GM23338 (cell line): ENCODE measurements at regions not wholly inside any gene's neighbourhood (a gene's known extent, or its start where the extent isn't known, plus 50 kb on each side); places are given as distances from the start of the nearest gene placed in this dataset.

Experiments used
- ATAC-seq: fragments of 200-7000 bp; cut with Tn5 transposase; 3 replicates; pipeline ENCODE4 v1.9.1; 2020
- DNase-seq: peaks from one replicate; pipeline ENCODE4 v3.0.0-alpha.2; 2015; ENCODE audit warnings: low spot score
- H2AFZ ChIP-seq: fragments of 200-600 bp; sonication (generic); 2 replicates; pipeline ENCODE4 v1.8.0; 2016; ENCODE audit warnings: antibody characterized with exemption, mild to moderate bottlenecking, moderate library complexity
- H3F3A ChIP-seq: fragments of 200-600 bp; sonication (generic); replicated peaks from 2 replicates; pipeline ENCODE4 v1.8.0; 2017; ENCODE audit warnings: antibody characterized with exemption, mixed run types, low read depth
- H3K27ac ChIP-seq: fragments of 200-600 bp; sonication (generic); 2 replicates; pipeline ENCODE4 v1.6.1; 2016; ENCODE audit warnings: low read depth
- H3K27me3 ChIP-seq: fragments of 200-600 bp; sonication (generic); 2 replicates; pipeline ENCODE4 v1.8.0; 2016; ENCODE audit warnings: mild to moderate bottlenecking, mixed run types, moderate library complexity; ENCODE audit not compliant: insufficient read depth
- H3K36me3 ChIP-seq: fragments of 200-600 bp; sonication (generic); 2 replicates; pipeline ENCODE4 v1.8.0; 2016; ENCODE audit warnings: mild to moderate bottlenecking; ENCODE audit not compliant: insufficient read depth
- H3K4me1 ChIP-seq: fragments of 200-600 bp; sonication (generic); 2 replicates; pipeline ENCODE4 v1.8.0; 2016; ENCODE audit warnings: mild to moderate bottlenecking, moderate library complexity; ENCODE audit not compliant: insufficient read depth
- H3K4me2 ChIP-seq: fragments of 200-600 bp; sonication (generic); 2 replicates; pipeline ENCODE4 v1.7.1; 2017; ENCODE audit warnings: mixed run types
- H3K4me3 ChIP-seq: fragments of 200-600 bp; sonication (generic); 2 replicates; pipeline ENCODE4 v1.6.1; 2016; ENCODE audit warnings: mixed run types
- H3K79me2 ChIP-seq: fragments of 200-600 bp; sonication (generic); replicated peaks from 2 replicates; pipeline ENCODE4 v1.8.0; 2017; ENCODE audit warnings: mild to moderate bottlenecking; ENCODE audit not compliant: insufficient read depth
- H3K9me2 ChIP-seq: fragments of 200-600 bp; sonication (generic); 2 replicates; pipeline ENCODE4 v1.8.0; 2017; ENCODE audit not compliant: insufficient read depth
- H4K20me1 ChIP-seq: fragments of 200-600 bp; sonication (generic); replicated peaks from 2 replicates; pipeline ENCODE4 v1.8.0; 2017; ENCODE audit warnings: mild to moderate bottlenecking; ENCODE audit not compliant: insufficient read depth
- H3K27ac Mint-ChIP-seq: 2 replicates; pipeline ENCODE4 v1.8.0; 2020; ENCODE audit warnings: inconsistent platforms, mild to moderate bottlenecking, moderate library complexity, mixed read lengths
- H3K27me3 Mint-ChIP-seq: 3 replicates; pipeline ENCODE4 v1.8.0; 2022; ENCODE audit warnings: low read depth, mild to moderate bottlenecking, moderate library complexity, mixed read lengths, inconsistent platforms; ENCODE audit not compliant: insufficient read depth, poor library complexity
- H3K36me3 Mint-ChIP-seq: 3 replicates; pipeline ENCODE4 v1.8.0; 2021; ENCODE audit warnings: low read depth, mild to moderate bottlenecking, inconsistent platforms, moderate library complexity, mixed read lengths
- H3K4me1 Mint-ChIP-seq: 3 replicates; pipeline ENCODE4 v1.8.0; 2020; ENCODE audit warnings: mild to moderate bottlenecking, inconsistent platforms, mixed read lengths
- H3K4me3 Mint-ChIP-seq: 3 replicates; pipeline ENCODE4 v1.8.0; 2021; ENCODE audit warnings: moderate library complexity, mild to moderate bottlenecking, inconsistent platforms, mixed read lengths
- H3K9me3 Mint-ChIP-seq: 3 replicates; pipeline ENCODE4 v1.8.0; 2020; ENCODE audit warnings: moderate library complexity, mild to moderate bottlenecking, inconsistent platforms, mixed read lengths
- CREB1 ChIP-seq: fragments of 250-450 bp; sonication (Bioruptor Pico); IDR thresholded peaks from 2 replicates; pipeline ENCODE4 v1.5.0; 2020; ENCODE audit warnings: low read depth, mild to moderate bottlenecking, moderate library complexity
- EZH2phosphoT487 ChIP-seq: fragments of 200-600 bp; sonication (generic); IDR thresholded peaks from one replicate; pipeline ENCODE4 v1.8.1; 2018; ENCODE audit warnings: antibody characterized with exemption; ENCODE audit not compliant: unreplicated experiment
- STAT1 ChIP-seq: IDR thresholded peaks from one replicate; pipeline ENCODE4 v1.6.1; 2016; ENCODE audit warnings: antibody characterized with exemption; ENCODE audit not compliant: unreplicated experiment
- TF ChIP-seq, protein P1 (sequence below): IDR thresholded peaks from one replicate; pipeline ENCODE4 v1.6.1; 2018; ENCODE audit warnings: antibody characterized with exemption; ENCODE audit not compliant: unreplicated experiment
- TF ChIP-seq, protein P2 (sequence below): fragments of 250-450 bp; sonication (Bioruptor Pico); IDR thresholded peaks from 2 replicates; pipeline ENCODE4 v1.5.0; 2020; ENCODE audit warnings: mild to moderate bottlenecking, moderate library complexity

DNA sequence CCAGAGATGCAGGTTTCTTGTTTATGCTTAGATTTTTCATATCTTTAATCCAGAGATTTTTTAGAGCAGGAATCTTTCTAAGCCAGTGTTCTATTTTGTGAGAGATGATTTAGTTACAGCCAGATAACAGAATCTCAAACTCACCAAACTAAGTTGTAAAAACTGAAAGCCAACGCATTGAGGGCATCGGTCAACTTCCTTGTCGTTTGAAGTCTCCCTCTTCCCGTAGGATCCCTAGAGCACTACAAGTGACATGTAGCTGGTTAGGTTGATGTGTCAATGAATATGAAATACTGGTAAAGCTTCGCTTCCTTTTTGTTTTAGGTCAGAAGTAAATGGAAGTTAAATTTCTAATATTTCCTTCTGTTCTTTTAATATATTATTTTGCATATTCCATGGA, 139.6 kb downstream of the YIPF5 start (continued):
- TF ChIP-seq STAT1 (no peak), CREB1 (CRISPR knock-in tag) (no peak), EZH2phosphoT487 (no peak)
- TF ChIP-seq, protein P1, sequence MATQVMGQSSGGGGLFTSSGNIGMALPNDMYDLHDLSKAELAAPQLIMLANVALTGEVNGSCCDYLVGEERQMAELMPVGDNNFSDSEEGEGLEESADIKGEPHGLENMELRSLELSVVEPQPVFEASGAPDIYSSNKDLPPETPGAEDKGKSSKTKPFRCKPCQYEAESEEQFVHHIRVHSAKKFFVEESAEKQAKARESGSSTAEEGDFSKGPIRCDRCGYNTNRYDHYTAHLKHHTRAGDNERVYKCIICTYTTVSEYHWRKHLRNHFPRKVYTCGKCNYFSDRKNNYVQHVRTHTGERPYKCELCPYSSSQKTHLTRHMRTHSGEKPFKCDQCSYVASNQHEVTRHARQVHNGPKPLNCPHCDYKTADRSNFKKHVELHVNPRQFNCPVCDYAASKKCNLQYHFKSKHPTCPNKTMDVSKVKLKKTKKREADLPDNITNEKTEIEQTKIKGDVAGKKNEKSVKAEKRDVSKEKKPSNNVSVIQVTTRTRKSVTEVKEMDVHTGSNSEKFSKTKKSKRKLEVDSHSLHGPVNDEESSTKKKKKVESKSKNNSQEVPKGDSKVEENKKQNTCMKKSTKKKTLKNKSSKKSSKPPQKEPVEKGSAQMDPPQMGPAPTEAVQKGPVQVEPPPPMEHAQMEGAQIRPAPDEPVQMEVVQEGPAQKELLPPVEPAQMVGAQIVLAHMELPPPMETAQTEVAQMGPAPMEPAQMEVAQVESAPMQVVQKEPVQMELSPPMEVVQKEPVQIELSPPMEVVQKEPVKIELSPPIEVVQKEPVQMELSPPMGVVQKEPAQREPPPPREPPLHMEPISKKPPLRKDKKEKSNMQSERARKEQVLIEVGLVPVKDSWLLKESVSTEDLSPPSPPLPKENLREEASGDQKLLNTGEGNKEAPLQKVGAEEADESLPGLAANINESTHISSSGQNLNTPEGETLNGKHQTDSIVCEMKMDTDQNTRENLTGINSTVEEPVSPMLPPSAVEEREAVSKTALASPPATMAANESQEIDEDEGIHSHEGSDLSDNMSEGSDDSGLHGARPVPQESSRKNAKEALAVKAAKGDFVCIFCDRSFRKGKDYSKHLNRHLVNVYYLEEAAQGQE = no peak

DNA sequence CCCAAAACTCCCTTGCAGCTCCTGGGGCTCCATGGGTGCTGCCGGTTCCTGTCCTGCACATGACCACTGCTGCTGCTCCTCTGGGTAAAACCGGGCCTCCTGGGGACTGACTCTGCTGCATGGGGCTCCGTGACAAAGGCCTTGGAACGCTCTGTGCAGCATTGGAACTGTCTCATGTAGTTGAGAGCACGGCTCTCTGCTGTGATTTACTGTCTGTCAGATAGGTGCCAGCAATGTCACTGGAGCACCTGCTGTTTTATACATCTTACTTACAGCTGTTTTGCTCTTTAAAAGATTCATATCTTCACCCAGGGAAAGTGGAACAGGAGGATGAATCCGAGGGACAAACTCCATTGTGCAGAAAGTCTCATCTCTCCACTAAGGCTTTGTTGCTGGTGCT, 138.1 kb downstream of the YIPF5 start:
- no peaks in the 10 kb centered on the region for H3K27me3 ChIP-seq
- H3K4me1 Mint-ChIP-seq = no peaks in the 10 kb centered on the region
- no peak overlapping the region for H2AFZ ChIP-seq
- H3K4me3 Mint-ChIP-seq = no peak overlapping the region
- no peaks in the 10 kb centered on the region for H3K9me3 Mint-ChIP-seq
- no peak overlapping the region for H3K27ac ChIP-seq
- no peaks in the 10 kb centered on the region for H4K20me1 ChIP-seq
- ATAC-seq = no peak
- H3K79me2 ChIP-seq = no peaks in the 10 kb centered on the region
- H3K27ac Mint-ChIP-seq = no peak overlapping the region
- no peaks in the 10 kb centered on the region for H3K36me3 Mint-ChIP-seq
- no peaks in the 10 kb centered on the region for H3F3A ChIP-seq
- H3K36me3 ChIP-seq = no peaks in the 10 kb centered on the region
- no peaks in the 10 kb centered on the region for H3K4me1 ChIP-seq
- H3K4me2 ChIP-seq = no peak overlapping the region
- H3K4me3 ChIP-seq = no peak overlapping the region
- DNase-seq = no peak
- H3K27me3 Mint-ChIP-seq = peaks cover 1% of the 10 kb centered on the region
- TF ChIP-seq, protein P2, sequence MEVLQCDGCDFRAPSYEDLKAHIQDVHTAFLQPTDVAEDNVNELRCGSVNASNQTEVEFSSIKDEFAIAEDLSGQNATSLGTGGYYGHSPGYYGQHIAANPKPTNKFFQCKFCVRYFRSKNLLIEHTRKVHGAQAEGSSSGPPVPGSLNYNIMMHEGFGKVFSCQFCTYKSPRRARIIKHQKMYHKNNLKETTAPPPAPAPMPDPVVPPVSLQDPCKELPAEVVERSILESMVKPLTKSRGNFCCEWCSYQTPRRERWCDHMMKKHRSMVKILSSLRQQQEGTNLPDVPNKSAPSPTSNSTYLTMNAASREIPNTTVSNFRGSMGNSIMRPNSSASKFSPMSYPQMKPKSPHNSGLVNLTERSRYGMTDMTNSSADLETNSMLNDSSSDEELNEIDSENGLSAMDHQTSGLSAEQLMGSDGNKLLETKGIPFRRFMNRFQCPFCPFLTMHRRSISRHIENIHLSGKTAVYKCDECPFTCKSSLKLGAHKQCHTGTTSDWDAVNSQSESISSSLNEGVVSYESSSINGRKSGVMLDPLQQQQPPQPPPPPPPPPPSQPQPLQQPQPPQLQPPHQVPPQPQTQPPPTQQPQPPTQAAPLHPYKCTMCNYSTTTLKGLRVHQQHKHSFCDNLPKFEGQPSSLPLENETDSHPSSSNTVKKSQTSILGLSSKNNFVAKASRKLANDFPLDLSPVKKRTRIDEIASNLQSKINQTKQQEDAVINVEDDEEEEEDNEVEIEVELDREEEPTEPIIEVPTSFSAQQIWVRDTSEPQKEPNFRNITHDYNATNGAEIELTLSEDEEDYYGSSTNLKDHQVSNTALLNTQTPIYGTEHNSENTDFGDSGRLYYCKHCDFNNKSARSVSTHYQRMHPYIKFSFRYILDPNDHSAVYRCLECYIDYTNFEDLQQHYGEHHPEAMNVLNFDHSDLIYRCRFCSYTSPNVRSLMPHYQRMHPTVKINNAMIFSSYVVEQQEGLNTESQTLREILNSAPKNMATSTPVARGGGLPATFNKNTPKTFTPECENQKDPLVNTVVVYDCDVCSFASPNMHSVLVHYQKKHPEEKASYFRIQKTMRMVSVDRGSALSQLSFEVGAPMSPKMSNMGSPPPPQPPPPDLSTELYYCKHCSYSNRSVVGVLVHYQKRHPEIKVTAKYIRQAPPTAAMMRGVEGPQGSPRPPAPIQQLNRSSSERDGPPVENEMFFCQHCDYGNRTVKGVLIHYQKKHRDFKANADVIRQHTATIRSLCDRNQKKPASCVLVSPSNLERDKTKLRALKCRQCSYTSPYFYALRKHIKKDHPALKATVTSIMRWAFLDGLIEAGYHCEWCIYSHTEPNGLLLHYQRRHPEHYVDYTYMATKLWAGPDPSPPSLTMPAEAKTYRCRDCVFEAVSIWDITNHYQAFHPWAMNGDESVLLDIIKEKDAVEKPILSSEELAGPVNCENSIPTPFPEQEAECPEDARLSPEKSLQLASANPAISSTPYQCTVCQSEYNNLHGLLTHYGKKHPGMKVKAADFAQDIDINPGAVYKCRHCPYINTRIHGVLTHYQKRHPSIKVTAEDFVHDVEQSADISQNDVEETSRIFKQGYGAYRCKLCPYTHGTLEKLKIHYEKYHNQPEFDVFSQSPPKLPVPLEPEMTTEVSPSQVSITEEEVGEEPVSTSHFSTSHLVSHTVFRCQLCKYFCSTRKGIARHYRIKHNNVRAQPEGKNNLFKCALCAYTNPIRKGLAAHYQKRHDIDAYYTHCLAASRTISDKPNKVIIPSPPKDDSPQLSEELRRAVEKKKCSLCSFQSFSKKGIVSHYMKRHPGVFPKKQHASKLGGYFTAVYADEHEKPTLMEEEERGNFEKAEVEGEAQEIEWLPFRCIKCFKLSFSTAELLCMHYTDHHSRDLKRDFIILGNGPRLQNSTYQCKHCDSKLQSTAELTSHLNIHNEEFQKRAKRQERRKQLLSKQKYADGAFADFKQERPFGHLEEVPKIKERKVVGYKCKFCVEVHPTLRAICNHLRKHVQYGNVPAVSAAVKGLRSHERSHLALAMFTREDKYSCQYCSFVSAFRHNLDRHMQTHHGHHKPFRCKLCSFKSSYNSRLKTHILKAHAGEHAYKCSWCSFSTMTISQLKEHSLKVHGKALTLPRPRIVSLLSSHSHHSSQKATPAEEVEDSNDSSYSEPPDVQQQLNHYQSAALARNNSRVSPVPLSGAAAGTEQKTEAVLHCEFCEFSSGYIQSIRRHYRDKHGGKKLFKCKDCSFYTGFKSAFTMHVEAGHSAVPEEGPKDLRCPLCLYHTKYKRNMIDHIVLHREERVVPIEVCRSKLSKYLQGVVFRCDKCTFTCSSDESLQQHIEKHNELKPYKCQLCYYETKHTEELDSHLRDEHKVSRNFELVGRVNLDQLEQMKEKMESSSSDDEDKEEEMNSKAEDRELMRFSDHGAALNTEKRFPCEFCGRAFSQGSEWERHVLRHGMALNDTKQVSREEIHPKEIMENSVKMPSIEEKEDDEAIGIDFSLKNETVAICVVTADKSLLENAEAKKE (CRISPR knock-in tag) = no peak
- peaks cover 15% of the 10 kb centered on the region; the same call in 1 of the 2 replicates for H3K9me2 ChIP-seq
